Ishikawa (cell line): ENCODE measurements at regions not wholly inside any gene's neighbourhood (a gene's known extent, or its start where the extent isn't known, plus 50 kb on each side); places are given as distances from the start of the nearest gene placed in this dataset.
A peak's percentile ranks its signal among the peaks of the same experiment; 100 is the strongest.

Source experiments
- CEBPB ChIP-seq: IDR thresholded peaks from 2 replicates; pipeline ENCODE4 v1.6.1; 2012
- CREB1 ChIP-seq: IDR thresholded peaks from 2 replicates; pipeline ENCODE4 v1.6.1; 2012; ENCODE audit warnings: low read depth
- EGR1 ChIP-seq: IDR thresholded peaks from 2 replicates; pipeline ENCODE4 v1.6.1; 2012
- EP300 ChIP-seq: IDR thresholded peaks from 2 replicates; pipeline ENCODE4 v1.6.1; 2012; ENCODE audit warnings: borderline replicate concordance
- FOXM1 ChIP-seq: IDR thresholded peaks from 2 replicates; pipeline ENCODE4 v1.6.1; 2012; ENCODE audit warnings: low read depth, borderline replicate concordance
- NFIC ChIP-seq: IDR thresholded peaks from 2 replicates; pipeline ENCODE4 v1.6.1; 2012
- RAD21 ChIP-seq: IDR thresholded peaks from 2 replicates; pipeline ENCODE4 v1.6.1; 2012; ENCODE audit warnings: low read depth
- TAF1 ChIP-seq: IDR thresholded peaks from 2 replicates; pipeline ENCODE4 v1.6.1; 2012; ENCODE audit warnings: low read depth, mild to moderate bottlenecking
- TCF12 ChIP-seq: IDR thresholded peaks from 2 replicates; pipeline ENCODE4 v1.6.1; 2012; ENCODE audit warnings: low read depth
- TEAD4 ChIP-seq: IDR thresholded peaks from 2 replicates; pipeline ENCODE4 v1.6.1; 2012
- YY1 ChIP-seq: IDR thresholded peaks from 2 replicates; pipeline ENCODE4 v1.6.1; 2012; ENCODE audit warnings: low read depth
- ZBTB7A ChIP-seq: IDR thresholded peaks from 2 replicates; pipeline ENCODE4 v1.6.1; 2012; ENCODE audit warnings: low read depth
- TF ChIP-seq, protein P1 (sequence below): IDR thresholded peaks from 2 replicates; pipeline ENCODE4 v1.6.1; 2012
- TF ChIP-seq, protein P2 (sequence below): IDR thresholded peaks from 2 replicates; pipeline ENCODE4 v1.6.1; 2012
- TF ChIP-seq, protein P3 (sequence below): IDR thresholded peaks from 2 replicates; pipeline ENCODE4 v1.6.1; 2012; ENCODE audit warnings: low read depth, mild to moderate bottlenecking

DNA sequence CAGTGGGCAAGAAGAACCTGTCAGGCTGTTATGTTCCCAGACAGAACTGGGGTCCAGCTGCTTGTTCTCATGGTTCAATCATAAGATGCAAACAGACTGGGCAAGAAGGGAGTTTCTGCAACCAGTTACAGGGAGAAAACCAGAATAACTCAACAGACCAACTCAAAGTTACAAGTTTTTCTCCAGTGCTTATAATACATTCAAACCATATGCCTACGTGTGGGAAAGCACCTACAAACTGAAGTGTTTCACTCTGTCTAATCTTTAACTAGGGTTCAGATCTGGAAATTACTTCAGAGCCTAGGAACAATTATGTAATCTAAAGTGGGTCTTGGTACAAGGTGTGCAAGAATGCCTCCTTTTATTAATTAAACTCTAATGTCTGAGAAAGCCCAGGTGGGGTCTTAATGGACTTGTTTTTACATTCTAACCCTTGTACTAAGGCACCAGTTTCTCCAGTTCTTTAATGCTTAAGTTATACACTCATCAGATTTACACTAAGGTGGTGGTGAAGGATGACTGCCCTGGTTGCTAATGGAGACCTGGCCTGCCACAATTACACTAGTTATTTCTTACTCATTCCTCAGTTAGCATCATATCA is 951.9 kb downstream of the TSN start:
- no peak for TF ChIP-seq ZBTB7A
- no peak for TF ChIP-seq CREB1

DNA sequence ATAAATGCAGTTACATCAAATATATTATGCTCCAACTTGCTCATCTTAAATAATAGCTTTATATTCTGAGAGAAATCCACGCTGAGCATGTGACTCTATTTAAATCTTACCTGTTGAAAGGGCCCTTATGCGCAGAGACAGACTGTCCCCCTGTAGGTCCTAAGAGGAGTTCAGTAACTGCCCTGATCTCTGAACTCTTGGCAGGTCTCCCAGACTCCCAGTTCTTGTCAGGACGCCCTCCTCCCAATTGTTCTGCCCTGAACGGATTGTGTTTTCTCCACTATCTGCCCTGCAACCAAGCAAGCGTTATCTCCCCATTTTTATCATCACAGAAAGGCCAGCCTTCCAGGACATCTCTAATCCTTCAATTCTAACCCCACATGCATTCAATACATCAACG is 954.6 kb downstream of the TSN start:
- TF ChIP-seq, protein P1, sequence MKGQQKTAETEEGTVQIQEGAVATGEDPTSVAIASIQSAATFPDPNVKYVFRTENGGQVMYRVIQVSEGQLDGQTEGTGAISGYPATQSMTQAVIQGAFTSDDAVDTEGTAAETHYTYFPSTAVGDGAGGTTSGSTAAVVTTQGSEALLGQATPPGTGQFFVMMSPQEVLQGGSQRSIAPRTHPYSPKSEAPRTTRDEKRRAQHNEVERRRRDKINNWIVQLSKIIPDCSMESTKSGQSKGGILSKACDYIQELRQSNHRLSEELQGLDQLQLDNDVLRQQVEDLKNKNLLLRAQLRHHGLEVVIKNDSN, result no peak
- no peak for TF ChIP-seq TEAD4
- no peak for TF ChIP-seq CREB1

DNA sequence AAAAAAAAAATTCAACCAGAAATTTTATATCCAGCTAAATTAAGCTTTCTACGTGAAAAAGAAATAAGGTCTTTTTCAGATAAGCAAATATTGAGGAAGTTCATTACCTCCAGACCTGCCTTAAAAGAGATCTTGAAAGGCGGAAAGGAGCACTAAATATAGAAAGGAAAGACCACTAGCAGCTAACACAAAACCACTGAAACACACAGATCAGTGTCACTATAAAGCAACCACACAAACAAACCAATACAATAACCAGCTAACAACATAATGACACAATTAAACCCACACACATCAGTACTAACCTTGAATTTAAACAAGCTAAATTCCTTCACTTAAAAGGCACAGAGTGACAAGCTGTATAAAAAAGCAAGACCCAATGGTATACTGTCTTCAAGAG is 958.3 kb downstream of the TSN start:
- TF ChIP-seq TCF12, result no peak
- no peak for TF ChIP-seq CEBPB
- no peak for TF ChIP-seq CREB1
- TF ChIP-seq, protein P1, result no peak
- TF ChIP-seq, protein P2, sequence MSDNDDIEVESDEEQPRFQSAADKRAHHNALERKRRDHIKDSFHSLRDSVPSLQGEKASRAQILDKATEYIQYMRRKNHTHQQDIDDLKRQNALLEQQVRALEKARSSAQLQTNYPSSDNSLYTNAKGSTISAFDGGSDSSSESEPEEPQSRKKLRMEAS, result no peak
- no peak for TF ChIP-seq RAD21
- TF ChIP-seq FOXM1, result no peak
- TF ChIP-seq, protein P3, sequence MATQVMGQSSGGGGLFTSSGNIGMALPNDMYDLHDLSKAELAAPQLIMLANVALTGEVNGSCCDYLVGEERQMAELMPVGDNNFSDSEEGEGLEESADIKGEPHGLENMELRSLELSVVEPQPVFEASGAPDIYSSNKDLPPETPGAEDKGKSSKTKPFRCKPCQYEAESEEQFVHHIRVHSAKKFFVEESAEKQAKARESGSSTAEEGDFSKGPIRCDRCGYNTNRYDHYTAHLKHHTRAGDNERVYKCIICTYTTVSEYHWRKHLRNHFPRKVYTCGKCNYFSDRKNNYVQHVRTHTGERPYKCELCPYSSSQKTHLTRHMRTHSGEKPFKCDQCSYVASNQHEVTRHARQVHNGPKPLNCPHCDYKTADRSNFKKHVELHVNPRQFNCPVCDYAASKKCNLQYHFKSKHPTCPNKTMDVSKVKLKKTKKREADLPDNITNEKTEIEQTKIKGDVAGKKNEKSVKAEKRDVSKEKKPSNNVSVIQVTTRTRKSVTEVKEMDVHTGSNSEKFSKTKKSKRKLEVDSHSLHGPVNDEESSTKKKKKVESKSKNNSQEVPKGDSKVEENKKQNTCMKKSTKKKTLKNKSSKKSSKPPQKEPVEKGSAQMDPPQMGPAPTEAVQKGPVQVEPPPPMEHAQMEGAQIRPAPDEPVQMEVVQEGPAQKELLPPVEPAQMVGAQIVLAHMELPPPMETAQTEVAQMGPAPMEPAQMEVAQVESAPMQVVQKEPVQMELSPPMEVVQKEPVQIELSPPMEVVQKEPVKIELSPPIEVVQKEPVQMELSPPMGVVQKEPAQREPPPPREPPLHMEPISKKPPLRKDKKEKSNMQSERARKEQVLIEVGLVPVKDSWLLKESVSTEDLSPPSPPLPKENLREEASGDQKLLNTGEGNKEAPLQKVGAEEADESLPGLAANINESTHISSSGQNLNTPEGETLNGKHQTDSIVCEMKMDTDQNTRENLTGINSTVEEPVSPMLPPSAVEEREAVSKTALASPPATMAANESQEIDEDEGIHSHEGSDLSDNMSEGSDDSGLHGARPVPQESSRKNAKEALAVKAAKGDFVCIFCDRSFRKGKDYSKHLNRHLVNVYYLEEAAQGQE, result no peak
- TF ChIP-seq EGR1, result no peak
- no peak for TF ChIP-seq NFIC
- no peak for TF ChIP-seq EP300
- TF ChIP-seq TAF1, result no peak
- TF ChIP-seq YY1, result no peak
- no peak for TF ChIP-seq ZBTB7A
- TF ChIP-seq TEAD4, result no peak

DNA sequence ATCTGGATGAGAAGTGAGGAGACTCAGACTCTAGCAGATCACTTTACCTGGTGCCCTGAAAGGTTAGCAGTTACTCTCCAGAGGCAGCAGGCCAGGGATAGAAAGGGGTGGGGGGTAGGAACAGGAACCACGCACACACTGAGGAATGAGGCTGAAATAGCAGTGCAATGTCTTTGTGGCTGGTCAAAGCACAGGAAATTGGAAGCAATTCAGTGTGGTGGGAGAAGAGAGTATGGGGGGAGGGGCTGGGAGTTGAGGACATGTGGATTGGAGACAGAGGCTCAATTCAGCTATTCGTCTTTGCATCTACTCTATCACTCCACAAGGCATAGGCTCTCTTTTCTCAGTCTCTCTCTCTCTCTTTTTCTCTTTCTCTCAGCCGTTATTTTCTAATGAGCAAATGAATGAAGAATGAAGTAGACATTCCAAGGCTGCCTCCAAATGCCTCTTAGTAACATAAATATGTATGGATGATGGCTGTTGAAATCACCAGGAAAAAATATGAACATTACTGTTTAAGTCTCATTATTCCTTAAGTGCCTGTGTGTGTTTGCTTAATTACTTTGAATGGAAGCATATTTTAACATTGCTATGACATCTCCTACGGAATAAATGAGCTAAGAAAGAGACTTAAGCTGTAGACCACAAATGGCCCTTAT is 979.4 kb downstream of the TSN start:
- TF ChIP-seq NFIC (no peak), TAF1 (no peak), EGR1 (no peak), CEBPB (no peak), TCF12 (no peak), YY1 (no peak), ZBTB7A (no peak), EP300 (no peak), RAD21 (no peak), CREB1 (no peak), TEAD4 (no peak), FOXM1 (no peak)
- TF ChIP-seq, protein P2, result no peak
- TF ChIP-seq, protein P1, result no peak

DNA sequence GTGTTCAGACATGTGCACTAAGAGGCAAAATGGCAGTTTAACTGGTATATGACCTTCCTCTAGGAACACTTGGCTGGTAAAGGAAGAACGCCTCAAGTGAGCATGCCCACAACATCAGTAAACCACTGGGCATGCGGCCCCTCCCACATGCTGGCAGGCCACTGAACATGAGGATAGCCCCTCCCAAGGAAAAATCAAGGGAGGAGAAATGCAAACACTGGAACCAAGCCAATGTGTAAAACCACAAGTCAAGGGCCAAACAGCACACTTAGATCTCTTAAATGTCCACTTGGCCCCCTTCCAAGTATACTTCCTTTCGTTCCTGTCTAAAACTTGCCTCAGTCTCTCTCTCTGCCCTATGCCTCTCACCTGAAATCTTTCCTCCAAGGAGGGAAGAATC is 980.8 kb downstream of the TSN start:
- TF ChIP-seq, protein P2, result peak; percentile 48; the same call in 1 of the 2 replicates
- TF ChIP-seq NFIC, result peak; percentile 60; the same call in 1 of the 2 replicates
- TF ChIP-seq EGR1, result no peak

DNA sequence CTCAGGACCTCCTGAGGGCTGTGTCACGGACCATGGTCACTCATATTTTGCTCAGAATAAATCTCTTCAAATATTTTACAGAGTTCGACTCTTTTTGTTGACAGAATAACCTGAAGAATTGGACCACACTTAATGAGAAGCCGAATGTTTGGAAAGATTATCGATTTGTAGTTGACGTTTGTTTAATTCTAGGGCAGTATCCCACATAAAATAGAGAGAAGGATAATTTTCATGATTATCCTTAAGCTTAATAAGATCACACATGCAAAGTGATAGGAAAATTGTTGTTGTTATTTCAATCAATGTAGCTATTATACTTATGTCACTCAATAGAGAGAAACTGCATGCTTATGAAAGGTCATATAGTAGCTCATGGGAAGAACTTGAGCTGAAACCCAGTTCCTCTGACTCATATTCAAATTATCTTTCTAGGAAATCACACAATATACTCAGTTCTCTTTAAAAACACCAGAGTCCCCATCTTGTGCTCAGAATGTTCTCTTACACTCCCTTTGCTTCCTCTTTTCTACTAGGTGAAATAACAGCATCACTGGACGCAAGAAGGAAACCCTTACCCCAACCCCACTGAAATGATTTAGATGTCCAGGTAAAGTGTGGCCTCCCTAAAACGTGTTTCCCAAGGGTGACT is 982.1 kb downstream of the TSN start:
- TF ChIP-seq, protein P1, result no peak
- no peak for TF ChIP-seq TCF12
- no peak for TF ChIP-seq FOXM1
- no peak for TF ChIP-seq NFIC
- TF ChIP-seq TEAD4, result no peak
- TF ChIP-seq ZBTB7A, result no peak
- TF ChIP-seq, protein P2, result no peak
- no peak for TF ChIP-seq CEBPB
- TF ChIP-seq EGR1, result no peak
